Hepatocyte (in vitro differentiated cells): ENCODE measurements at regions not wholly inside any gene's neighbourhood (a gene's known extent, or its start where the extent isn't known, plus 50 kb on each side); places are given as distances from the start of the nearest gene placed in this dataset.

Experiments
- DNase-seq: peaks from one replicate; pipeline ENCODE4 v3.0.0-alpha.2; 2016; ENCODE audit warnings: low spot score
- H2AFZ ChIP-seq: fragments of 200-600 bp; sonication (generic); 2 replicates; pipeline ENCODE4 v1.6.0; 2016; ENCODE audit warnings: antibody characterized with exemption, mild to moderate bottlenecking
- H3K27ac ChIP-seq: fragments of 200-600 bp; sonication (generic); 2 replicates; pipeline ENCODE4 v1.5.1; 2016; ENCODE audit warnings: mild to moderate bottlenecking
- H3K27me3 ChIP-seq: fragments of 200-600 bp; sonication (generic); 2 replicates; pipeline ENCODE4 v1.6.1; 2016
- H3K36me3 ChIP-seq: fragments of 200-600 bp; sonication (generic); replicated peaks from 2 replicates; pipeline ENCODE4 v1.5.1; 2016; ENCODE audit warnings: low read depth; ENCODE audit not compliant: insufficient read depth
- H3K4me1 ChIP-seq: fragments of 200-600 bp; sonication (generic); 2 replicates; pipeline ENCODE4 v1.5.1; 2016; ENCODE audit warnings: mild to moderate bottlenecking, moderate library complexity; ENCODE audit not compliant: insufficient read depth
- H3K4me2 ChIP-seq: fragments of 200-600 bp; sonication (generic); 2 replicates; pipeline ENCODE4 v1.6.0; 2016
- H3K4me3 ChIP-seq: fragments of 200-600 bp; sonication (generic); 2 replicates; pipeline ENCODE4 v1.5.1; 2016; ENCODE audit warnings: mild to moderate bottlenecking
- H3K79me2 ChIP-seq: fragments of 200-600 bp; sonication (generic); 2 replicates; pipeline ENCODE4 v1.6.0; 2017; ENCODE audit warnings: mild to moderate bottlenecking
- H3K9me2 ChIP-seq: fragments of 200-600 bp; sonication (generic); replicated peaks from 2 replicates; pipeline ENCODE4 v1.6.0; 2017; ENCODE audit warnings: mild to moderate bottlenecking; ENCODE audit not compliant: insufficient read depth
- H3K9me3 ChIP-seq: fragments of 200-600 bp; sonication (generic); 2 replicates; pipeline ENCODE4 v1.5.1; 2016; ENCODE audit warnings: low read depth, mild to moderate bottlenecking
- H4K20me1 ChIP-seq: fragments of 200-600 bp; sonication (generic); 2 replicates; pipeline ENCODE4 v1.6.0; 2016; ENCODE audit warnings: mild to moderate bottlenecking; ENCODE audit not compliant: insufficient read depth, poor library complexity, severe bottlenecking
- EZH2 ChIP-seq: fragments of 200-600 bp; sonication (generic); IDR thresholded peaks from 2 replicates; pipeline ENCODE4 v1.6.1; 2016; ENCODE audit warnings: antibody characterized with exemption, mild to moderate bottlenecking, borderline replicate concordance
- EZH2phosphoT487 ChIP-seq: fragments of 200-600 bp; sonication (generic); IDR thresholded peaks from one replicate; pipeline ENCODE4 v1.6.1; 2018; ENCODE audit warnings: antibody characterized with exemption, mild to moderate bottlenecking, low read depth, moderate library complexity; ENCODE audit not compliant: unreplicated experiment, severe bottlenecking
- WGBS: methylation state at CpG from one replicate; pipeline ENCODE4 v1.1.6; 2016; ENCODE audit warnings: low lambda C conversion rate; ENCODE audit errors: missing lambda C conversion rate; 5-methylcytosine and 5-hydroxymethylcytosine counted together
- TF ChIP-seq, protein P1 (sequence below): fragments of 200-600 bp; sonication (generic); IDR thresholded peaks from 2 replicates; pipeline ENCODE4 v1.5.1; 2016; ENCODE audit warnings: antibody characterized with exemption, mild to moderate bottlenecking; ENCODE audit not compliant: poor library complexity

DNA sequence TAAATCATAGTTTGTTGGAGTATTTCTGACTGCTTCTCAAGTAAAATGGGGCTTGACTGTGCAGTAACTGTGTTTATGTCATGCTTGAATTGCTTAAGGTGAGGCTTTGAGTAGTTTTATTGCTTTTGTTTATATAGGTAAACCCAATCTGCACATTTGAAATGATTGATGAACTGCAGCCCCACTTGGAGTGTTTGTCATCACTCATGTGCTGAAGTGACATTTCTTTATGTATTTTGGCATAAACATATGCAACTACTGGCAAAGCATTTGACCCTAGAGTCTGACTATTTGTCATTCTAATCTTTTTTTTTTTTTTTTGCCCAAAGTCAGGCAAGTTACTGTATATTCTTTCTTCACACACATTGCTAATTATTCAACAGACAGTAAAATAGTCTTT is 491.4 kb upstream of the POU3F2 start:
- H3K36me3 ChIP-seq, result no peaks in the 10 kb centered on the region

DNA sequence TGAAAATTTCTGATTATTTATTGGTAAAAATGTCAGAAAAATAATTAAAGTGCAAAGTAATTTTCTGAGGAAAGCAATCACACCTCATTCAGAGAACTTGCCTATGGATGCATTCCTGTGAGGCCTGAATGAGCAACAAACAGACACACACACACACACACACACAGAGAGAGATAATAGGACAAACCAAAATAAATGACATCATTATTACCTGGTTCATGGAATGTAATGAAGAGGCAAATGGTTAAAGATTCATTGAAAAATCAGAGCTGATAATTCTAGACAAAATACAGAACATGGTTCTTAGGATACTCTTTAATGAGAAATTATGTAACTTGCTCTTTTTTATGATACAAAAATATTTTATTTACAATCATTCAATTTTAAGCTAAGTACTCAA is 490.6 kb upstream of the POU3F2 start:
- TF ChIP-seq, protein P1, sequence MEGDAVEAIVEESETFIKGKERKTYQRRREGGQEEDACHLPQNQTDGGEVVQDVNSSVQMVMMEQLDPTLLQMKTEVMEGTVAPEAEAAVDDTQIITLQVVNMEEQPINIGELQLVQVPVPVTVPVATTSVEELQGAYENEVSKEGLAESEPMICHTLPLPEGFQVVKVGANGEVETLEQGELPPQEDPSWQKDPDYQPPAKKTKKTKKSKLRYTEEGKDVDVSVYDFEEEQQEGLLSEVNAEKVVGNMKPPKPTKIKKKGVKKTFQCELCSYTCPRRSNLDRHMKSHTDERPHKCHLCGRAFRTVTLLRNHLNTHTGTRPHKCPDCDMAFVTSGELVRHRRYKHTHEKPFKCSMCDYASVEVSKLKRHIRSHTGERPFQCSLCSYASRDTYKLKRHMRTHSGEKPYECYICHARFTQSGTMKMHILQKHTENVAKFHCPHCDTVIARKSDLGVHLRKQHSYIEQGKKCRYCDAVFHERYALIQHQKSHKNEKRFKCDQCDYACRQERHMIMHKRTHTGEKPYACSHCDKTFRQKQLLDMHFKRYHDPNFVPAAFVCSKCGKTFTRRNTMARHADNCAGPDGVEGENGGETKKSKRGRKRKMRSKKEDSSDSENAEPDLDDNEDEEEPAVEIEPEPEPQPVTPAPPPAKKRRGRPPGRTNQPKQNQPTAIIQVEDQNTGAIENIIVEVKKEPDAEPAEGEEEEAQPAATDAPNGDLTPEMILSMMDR, result no peak
- TF ChIP-seq EZH2phosphoT487 (no peak), EZH2 (no peak)
- Histone ChIP-seq H3K36me3 (no peaks in the 10 kb centered on the region), H3K9me2 (no peaks in the 10 kb centered on the region), H3K79me2 (no peaks in the 10 kb centered on the region), H3K27ac (no peak overlapping the region), H3K4me2 (no peak overlapping the region), H2AFZ (no peak overlapping the region), H3K27me3 (no peaks in the 10 kb centered on the region), H4K20me1 (no peaks in the 10 kb centered on the region), H3K9me3 (no peaks in the 10 kb centered on the region), H3K4me3 (no peak overlapping the region), H3K4me1 (no peaks in the 10 kb centered on the region)
- DNase-seq, result no peak

More for the DNA sequence above, 491.4 kb upstream of the POU3F2 start:
- DNase-seq, result no peak
- H3K9me2 ChIP-seq, result no peaks in the 10 kb centered on the region
- TF ChIP-seq, protein P1, result no peak
- TF ChIP-seq EZH2phosphoT487, result no peak
- no peak for TF ChIP-seq EZH2
- H3K4me3 ChIP-seq, result no peak overlapping the region
- H3K27ac ChIP-seq, result no peak overlapping the region
- no peaks in the 10 kb centered on the region for H4K20me1 ChIP-seq
- no peak overlapping the region for H3K4me2 ChIP-seq
- no peak overlapping the region for H2AFZ ChIP-seq
- H3K4me1 ChIP-seq, result no peaks in the 10 kb centered on the region
- no peaks in the 10 kb centered on the region for H3K79me2 ChIP-seq
- no peaks in the 10 kb centered on the region for H3K27me3 ChIP-seq
- H3K9me3 ChIP-seq, result no peaks in the 10 kb centered on the region

DNA sequence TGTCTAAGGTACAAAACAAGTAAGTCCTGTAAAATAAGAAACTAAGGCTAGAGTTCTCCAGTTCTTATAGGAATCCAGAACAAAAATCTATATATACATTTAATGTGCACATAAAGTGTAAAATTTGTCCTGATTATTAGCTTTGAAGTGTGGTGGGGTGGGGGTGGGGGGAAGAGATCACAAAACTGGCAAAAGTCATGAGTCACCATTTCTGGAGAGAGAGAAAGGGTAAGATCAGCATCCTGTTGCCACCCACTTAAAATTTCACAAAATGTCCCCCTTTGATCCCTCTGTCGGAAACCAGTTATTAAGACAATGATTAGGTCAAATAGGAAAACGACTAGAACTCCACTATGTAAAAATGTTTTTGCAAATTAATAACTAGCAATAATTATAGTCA is 482.0 kb upstream of the POU3F2 start:
- Histone ChIP-seq H3K4me3 (no peak overlapping the region), H3K4me2 (no peak overlapping the region), H3K36me3 (no peaks in the 10 kb centered on the region), H2AFZ (no peak overlapping the region), H3K9me3 (no peaks in the 10 kb centered on the region), H3K4me1 (no peaks in the 10 kb centered on the region), H3K79me2 (no peaks in the 10 kb centered on the region), H3K9me2 (no peaks in the 10 kb centered on the region), H4K20me1 (no peaks in the 10 kb centered on the region), H3K27me3 (no peaks in the 10 kb centered on the region), H3K27ac (no peak overlapping the region)
- 81% methylated on average over 2 of the region's 2 CpGs for WGBS
- DNase-seq, result no peak
- TF ChIP-seq EZH2phosphoT487 (no peak), EZH2 (no peak)
- TF ChIP-seq, protein P1, result no peak

DNA sequence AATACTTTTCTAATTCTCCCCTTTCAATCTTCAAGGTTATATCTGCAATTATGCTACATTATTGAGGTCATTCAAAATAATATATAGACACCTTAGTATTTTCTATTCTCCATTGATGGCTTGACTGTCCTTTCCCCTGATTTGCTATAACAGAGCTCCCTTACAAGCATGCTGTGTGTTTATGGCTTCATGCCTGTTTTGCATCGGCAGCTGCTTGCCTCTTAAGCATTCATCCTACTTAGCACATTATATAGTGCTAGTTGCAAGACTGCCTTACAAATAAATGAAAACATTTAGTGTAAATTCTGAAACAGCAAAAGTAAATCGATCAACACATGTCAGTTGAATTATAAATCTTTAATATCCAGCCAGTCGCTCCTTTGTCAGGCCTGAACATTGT is 476.2 kb upstream of the POU3F2 start:
- DNase-seq, result no peak
- 81% methylated on average over 3 of the region's 3 CpGs for WGBS
- TF ChIP-seq, protein P1, result no peak
- TF ChIP-seq EZH2 (no peak), EZH2phosphoT487 (no peak)

More for the DNA sequence above, 476.2 kb upstream of the POU3F2 start:
- Histone ChIP-seq H3K4me1 (no peaks in the 10 kb centered on the region), H3K27me3 (no peaks in the 10 kb centered on the region), H3K36me3 (no peaks in the 10 kb centered on the region), H3K4me2 (no peak overlapping the region), H4K20me1 (no peaks in the 10 kb centered on the region), H3K4me3 (no peak overlapping the region), H3K9me3 (no peaks in the 10 kb centered on the region), H2AFZ (no peak overlapping the region), H3K79me2 (no peaks in the 10 kb centered on the region), H3K9me2 (no peaks in the 10 kb centered on the region), H3K27ac (no peak overlapping the region)
